Urothelium cell line (cell line): ENCODE measurements at regions not wholly inside any gene's neighbourhood (a gene's known extent, or its start where the extent isn't known, plus 50 kb on each side); places are given as distances from the start of the nearest gene placed in this dataset.
"Not testable (repeated sequence)": the region's sequence is repeated elsewhere in the genome, so short reads cannot be mapped to it uniquely, and the experiment has no call there.

ENCODE experiments used
- DNase-seq: peaks from one replicate; pipeline ENCODE4 v3.0.0; 2011; ENCODE audit warnings: low spot score, mixed read lengths
- FAIRE-seq: peaks from 2 replicates; lab custom pipeline; 2011; peaks lifted over from hg19 to GRCh38; lab: Jason Lieb, UNC

DNA sequence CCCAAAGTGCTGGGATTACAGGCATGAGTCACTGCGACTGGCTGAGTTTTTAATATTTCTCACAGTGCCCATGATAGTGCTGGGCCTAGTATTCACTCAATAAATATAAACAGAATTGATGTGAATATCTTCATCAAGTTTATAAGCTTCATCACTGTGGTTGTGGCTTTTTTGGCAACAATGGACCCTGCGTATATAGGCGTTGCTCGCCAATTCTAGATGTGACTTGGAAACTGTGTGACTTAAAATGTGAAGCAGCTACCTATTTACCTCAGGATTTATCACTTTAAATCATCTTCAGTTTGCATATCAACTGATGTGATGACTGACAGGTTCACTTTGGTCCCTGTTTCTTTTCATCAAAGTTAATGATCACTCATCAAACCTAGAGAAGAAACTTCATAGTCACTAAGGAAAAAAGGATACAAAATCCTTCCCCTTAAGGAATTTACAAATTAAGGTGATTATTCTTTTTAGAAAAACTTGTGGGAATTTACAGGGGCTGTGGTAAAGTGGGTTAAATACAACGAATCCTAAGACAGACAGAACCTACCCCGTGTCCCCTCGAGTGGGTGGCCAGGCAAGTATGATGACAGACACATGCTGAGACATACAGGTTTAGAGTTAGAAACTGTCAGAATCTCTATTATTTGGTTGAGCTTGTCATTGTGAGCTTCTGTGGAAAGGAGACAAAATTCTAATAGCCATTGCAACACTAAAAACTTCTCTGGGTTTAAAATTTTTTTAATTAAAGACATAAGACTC, 101.3 kb downstream of the AKAP11 start:
- DNase-seq = no peak
- FAIRE-seq = no peak

DNA sequence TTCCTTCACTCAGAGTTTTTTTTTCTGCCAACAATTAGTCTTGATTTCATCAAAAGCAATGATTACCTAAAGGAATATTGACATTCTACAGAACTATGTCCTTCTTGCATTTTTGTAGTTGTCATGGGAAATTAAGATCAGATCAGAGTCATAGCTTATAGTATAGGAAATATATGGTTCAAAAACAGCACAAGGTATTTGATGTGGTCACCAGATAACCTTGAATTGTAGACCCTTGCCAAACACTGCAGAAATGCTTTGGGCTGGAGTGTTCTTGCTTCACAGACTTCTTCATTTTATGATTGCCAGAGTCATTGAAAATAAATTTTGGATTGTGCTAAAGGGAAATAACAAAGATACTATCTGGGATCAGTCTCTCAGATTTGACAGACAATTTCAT, 103.7 kb downstream of the AKAP11 start:
- FAIRE-seq (no peak), DNase-seq (no peak)

DNA sequence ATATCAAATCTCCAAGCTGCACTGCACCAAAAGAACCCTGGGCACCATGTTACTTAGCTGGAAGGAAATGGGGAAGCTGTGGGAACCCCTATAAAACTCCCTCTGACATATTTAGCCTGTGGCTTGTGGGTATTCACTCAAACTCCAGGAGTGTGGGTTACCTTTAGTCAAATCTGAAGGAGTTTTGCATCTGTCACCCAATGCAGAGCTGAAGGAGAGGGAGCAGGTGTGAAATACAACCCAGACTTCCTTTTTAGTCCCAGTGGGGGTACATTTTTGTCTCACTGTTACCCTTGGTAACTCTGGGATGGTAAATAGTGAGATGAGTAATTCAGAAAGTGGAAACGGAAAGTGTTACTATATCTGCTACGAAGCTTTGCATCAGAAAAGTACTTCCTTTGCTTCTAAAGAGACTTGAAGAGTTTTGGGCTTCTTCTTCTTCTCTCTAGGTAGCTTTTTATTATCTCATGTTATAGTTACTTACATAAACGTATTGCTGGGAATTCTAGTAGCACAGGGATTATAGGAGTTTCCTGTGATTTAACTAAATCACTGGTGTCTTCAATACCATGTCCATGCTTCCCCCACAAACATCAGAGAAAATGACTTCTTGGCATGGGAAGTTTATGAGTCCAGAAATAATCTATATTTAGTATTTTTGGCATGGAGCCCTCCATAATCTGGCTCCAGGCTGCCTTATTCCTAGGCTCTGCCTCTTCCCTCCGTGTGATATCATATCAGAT, 105.9 kb downstream of the AKAP11 start:
- no peak for DNase-seq
- no peak for FAIRE-seq

DNA sequence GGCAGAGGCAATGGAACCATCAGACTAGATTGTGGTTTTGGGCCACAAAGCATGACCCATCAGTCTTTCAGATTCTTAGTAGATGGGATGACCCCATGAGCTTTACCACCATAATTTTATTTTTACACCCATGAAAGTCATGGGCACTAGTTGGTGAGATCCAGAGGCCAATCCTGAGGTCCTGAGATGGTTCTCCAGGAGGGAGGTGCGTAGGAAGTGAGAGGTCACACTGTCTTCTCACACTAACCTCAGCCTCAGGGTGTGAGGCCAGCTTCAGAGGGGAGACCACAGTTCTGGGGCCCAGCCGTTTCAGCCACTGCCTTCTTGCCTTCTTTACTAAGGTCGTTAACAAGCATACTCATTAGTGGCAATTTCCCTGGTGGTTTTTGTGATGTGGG, 106.4 kb downstream of the AKAP11 start:
- no peak for FAIRE-seq
- no peak for DNase-seq

DNA sequence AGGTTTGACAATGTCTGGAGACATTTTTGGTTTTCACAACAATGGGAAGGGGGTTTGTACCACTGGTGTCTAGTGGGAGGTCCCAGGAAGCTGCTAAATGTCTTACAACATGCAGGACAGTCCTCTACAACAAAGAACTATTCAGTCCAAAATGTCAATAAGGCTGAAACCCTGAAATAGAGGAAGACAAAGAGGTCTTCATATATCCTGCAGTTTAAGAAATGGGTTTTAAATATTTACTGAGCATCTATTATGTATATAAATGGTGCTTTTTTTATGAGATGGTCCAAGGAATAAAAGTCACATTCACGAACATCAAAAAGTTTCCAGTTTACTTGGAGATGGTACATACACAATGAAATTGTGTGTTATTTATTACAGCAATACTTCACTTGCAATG, 107.3 kb downstream of the AKAP11 start:
- FAIRE-seq (no peak), DNase-seq (no peak)

DNA sequence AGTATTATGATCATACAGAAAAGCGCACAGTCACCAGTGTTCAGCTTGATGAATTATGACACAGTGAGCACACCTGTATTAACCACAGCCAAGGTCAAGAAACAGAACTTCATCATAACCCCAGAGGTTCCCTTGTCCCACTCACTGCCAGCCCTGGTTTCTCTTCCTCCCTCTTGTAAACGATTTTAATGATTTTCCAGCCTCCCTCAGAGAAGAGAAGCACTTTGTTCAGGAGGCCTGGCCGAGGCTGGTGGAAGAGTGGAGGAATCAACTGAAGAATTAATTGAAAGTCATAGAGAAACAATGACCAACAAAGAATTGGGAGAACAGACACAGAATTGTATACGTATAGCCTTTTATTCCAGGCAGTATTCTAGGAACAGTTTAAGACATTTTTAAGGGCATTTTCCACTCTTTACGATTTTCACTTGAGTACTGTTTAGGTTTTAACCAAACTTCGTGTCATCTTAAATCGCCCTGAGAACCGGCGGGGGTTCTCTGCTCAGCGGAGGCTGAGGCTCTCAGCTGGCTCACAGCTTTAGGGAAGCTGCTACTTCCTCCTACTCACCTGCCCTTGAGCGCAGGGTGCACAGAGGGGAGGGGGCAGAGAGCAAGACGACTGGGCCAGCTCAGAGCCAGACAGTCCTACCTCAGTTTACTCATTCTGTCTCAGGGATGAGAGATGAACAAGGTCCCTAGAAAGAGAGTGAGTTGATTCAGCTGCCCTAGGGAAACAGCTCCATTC, 108.6 kb downstream of the AKAP11 start:
- DNase-seq (no peak), FAIRE-seq (no peak)

DNA sequence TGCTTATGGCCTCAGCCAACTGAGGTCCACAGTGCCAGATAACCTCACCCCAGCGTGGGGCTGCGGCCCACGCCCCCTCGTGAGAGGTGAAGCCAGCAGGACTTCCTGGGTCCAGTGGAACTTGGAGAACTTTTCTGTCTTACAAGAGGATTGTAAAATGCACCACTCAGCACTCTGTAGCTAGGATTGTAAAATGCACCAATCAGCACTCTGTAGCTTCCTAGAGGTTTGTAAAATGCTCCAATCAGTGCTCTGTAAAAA, 109.1 kb downstream of the AKAP11 start:
- FAIRE-seq = no peak
- DNase-seq = no peak

DNA sequence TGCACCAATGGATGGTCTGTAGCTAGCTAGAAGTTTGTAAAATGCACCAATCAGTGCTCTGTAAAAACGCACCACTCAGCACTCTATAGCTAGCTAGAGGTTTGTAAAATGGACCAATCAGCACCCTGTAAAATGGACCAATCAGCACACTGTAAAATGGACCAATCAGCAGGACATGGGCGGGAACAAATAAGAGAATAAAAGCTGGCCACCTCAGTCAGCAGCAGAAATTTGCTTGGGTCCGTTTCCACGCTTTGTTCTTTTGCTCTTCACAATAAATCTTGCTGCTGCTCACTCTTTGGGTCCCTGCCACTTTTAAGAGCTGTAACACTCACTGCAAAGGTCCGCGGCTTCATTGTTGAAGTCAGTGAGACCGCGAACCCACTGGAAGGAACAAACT, 109.5 kb downstream of the AKAP11 start:
- not testable (repeated sequence) for FAIRE-seq, DNase-seq

DNA sequence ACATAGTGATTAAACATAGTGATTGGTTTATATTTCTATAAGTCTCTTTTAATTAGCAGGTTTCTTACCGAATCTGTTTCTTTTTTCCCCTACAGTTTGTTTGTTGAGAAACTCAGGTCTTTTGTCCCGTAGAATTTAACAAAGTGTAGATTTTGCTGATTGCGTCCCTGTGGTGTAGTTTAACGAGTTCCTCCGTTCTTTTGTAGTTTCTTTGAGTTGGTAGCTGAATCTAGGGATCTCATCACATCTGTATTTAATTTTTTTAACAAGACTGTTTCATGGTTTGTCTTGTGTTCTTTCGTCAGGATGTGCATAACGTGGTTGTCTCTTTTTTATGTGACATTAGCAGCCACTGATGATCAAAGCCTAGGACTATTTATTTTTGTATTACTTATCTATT, 111.1 kb downstream of the AKAP11 start:
- no peak for DNase-seq
- no peak for FAIRE-seq

DNA sequence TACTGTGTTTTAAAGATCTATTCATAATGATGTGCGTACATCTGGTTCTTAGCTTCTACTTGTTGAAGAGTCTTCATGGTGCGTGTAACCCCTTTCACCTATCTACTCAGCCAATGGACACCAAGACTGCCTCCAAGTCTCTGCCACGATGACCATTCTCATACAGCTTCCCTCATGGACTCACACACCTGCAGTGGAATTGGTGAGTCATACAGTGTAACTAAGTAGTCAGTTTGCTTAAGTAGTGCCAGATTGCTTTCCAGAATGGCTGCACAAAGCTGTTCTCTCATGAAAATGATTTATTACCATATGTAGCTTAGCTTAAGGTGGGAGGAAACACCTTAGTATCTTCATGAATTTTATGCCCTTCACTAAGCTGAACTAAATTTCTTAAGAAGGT, 112.3 kb downstream of the AKAP11 start:
- FAIRE-seq (no peak), DNase-seq (peak; percentile 9)

DNA sequence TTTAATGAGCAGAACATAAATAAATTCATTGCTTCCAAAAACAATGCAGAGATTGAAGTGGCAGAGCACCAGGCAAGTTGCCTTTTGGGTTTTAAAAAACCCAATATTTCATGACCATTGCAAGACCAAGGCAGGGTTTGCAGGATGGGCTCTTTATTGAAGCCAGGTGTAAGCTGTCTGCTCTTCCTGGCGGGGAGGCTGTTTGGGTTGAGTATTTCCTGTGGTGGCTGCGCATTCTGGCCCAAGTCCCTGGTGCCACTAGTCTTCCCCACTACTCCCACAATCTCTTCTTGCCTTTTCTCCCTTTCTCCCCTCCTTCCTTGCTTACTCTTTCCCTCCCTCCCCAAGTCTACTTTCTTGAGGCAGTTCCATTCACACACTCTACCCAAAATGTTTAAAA, 116.4 kb downstream of the AKAP11 start:
- no peak for DNase-seq
- no peak for FAIRE-seq

DNA sequence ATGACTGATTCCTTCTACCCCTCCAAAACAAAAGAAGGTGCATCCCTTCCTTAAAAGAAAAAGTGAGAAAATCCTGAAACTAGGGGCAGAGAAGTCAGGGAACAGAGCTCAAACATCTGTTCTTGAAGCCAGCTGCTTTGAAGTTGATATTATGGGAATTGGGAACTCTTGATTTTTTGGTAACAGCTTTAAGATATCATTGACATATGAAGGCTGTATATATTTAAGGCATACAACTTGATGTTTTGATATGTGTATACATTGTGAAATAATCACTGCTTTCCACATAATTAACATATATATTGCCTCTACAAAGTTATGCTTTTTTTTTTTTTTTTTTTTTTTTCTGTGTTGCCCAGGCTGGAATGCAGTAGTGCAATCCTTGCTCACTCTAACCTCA, 117.1 kb downstream of the AKAP11 start:
- DNase-seq (no peak), FAIRE-seq (no peak)

DNA sequence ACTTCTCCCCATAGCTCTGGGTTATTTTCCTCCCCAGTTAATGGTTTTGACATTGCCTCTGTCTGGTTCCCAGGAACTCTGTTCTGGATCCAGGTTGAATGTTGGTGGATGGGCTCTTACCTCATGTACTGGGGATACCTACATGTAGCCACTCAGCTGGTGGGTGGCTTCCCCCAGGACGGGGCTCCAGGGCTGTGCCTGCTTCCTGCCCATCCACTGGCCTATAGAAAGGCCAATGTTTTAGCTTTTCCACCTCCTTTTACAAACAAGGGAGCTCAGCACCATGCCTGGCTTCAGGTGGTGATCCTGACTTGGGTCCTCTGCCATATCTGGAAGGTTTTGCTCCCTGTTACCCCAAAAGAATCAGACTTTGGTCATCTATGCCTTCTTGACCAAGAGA, 120.2 kb downstream of the AKAP11 start:
- no peak for FAIRE-seq
- DNase-seq = no peak

DNA sequence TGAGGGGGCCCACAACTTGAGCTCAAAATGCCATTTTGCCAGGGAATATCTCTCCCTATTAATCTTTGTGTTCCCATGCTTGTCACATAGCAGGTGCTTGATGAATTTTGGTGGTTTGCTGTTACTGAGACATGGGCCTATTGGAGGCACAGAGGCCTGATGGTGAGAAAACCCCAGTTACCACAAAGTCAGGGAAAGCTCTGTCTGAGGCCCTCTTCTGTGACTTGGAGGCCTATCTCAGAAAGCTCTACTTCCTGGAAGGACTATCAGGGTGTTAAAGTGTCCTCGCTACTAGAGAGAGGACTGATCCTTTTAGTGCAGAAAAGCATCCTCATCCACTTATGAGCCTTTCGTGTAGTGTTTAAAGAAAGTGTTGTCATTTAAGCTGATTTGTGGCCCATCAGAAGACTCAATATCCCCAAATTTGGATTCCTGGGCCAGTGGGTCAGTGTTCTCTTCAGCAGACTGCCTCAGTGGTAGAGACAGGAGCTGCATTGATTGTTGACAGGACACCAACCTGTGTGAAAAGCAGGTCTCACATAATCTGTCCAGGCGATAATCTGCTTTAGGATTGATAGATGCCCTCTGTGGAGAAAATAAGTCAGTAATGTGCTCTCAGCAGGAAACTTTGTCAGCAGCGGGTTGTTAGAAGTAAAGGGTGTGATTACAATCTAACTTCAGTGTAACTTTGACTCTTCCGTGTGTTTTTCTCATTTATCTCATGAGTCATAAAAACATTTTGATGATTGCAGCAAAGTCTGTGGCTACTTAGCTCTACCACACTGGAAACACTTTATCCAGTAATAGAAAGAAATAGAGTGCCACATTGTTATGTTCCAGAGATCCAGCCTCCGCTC, 121.0 kb downstream of the AKAP11 start:
- DNase-seq = no peak
- FAIRE-seq = no peak

DNA sequence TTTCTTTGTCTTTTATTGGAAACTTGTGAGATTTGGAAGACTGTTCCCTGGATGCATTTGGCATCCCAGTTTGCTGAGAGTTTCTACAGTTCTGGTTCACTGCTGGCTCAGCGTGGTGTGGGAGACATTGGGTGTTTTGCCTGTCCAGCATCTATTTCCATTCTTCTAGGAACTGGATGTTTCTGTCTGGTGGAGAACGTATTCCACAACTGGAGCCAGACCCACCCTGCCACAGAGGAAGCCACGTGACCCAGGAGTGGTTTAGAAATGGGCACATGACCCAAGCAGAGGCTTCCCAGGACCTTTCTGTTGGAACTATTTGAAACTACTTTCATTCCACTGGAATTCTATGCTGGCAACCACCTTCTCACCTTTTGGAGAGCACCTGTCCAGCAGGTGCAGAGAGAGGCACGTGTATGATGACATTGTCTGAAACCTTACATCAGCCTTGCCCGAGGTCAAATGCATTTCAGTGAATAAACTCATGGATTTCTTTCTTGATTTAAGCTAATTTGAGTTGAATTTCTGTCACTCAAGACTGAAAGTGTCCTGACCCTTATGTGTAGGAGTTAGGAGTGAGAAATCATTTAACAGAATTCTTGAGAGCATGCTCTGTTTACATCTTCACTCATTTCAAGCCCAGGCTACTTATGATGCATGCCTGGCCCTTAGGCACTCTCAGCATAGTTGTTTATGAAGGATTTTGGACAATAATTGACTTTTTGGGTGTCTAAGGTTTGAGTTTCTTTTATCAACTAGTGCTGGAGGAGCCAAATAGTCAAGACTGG, 121.8 kb downstream of the AKAP11 start:
- FAIRE-seq (no peak), DNase-seq (no peak)

DNA sequence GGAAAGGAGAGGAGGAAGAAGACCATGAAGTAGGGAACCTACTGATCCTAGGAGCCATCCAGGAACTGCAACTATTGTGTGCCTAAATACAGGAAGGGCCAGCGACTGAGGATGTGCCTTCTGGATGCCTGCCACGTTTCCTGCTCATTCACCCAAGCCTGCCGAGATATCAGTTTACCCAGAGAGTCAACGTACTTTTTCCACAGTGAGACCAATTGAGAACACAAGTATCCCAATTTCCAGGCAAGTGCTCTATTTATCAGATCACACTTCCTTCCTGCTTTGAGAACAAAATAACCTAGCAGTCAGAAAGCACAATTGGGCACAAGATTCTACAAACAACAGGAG, 122.4 kb downstream of the AKAP11 start:
- FAIRE-seq (no peak), DNase-seq (no peak)

DNA sequence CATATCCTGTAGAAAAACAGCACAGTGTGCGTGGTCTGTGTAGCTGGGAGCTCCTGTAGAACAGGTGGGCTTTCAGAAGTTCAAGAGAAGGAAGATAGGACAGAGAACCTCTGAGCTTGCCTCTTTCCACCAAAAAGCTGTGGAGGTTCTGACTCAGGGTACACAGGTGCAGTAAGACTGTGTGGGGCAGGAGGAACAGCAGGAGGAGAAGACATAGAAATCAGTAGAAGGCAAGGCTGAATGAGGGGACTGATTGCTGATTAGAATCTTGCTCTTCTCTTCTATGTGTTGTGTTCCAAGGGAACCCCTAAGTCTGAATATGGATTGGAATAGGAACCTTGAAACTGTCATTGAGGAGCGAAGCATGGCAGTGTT, 122.7 kb downstream of the AKAP11 start:
- no peak for DNase-seq
- FAIRE-seq = no peak

DNA sequence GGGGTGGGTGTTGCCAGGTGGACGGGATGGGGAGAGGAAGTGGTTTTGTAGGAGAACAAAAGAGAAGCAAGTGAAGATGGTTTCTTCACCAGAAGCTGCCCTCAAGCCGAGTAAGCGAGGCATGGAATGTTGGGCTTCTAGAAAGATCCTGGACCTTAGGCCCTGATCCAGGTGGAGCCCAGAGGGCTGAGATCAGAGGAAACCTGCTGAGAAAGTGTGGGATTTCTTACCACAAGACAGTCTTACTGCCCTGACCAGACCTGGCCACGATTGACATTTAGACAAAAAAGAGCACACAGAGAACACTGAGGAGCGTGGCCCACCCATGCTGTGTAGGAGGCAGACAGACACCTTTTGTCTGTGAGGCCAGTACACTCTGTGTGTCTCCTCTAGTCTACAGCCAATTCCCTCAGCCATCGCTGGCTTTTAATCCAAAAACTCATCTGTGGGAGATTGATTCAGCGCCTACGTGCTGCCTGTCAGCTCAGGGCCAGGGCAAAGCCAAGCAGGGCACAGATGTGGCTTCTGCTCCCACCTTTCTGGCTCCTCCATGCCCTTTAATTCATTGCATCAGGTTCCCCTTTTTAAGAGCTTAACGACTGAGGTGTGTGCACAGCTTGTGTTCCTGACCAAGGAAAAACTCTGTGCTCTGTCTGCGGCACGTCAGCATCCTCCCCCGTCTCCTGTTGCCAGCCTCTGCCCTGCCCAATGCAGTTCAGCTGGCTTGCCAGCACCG, 123.3 kb downstream of the AKAP11 start:
- DNase-seq (no peak), FAIRE-seq (no peak)

DNA sequence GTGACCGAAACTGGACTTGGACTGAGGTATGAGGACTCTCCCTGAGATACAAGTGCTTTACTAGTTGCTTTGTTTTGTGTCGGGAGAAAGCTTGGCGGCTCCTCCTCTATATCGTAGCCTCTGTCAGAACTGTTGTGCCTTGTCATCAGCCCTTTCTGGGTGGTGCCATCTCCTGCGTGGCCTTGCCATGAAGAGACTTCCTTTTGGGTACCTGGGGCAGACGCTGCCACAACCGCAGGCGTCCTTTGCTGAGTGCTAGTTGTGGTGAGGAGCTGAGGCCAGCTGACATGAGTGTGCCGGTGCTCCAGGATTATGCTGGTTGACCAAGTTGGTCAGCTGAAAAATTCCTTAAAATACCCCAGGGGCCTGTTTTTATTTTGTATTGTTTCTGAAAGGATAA, 124.5 kb downstream of the AKAP11 start:
- DNase-seq (peak; percentile 15), FAIRE-seq (no peak)
